ENCODE measurements at regions not wholly inside any gene's neighbourhood (a gene's known extent, or its start where the extent isn't known, plus 50 kb on each side); places are given as distances from the start of the nearest gene placed in this dataset.

- ChIA-PET POLR2A (no interaction called here), CTCF (no interaction called here)
- TF ChIP-seq CTCF (IDR thresholded peaks at IDR 0.05; ENCODE audit: control extremely low read depth, extremely low read depth, low read depth, missing control alignments), result no peak
- no peak for DNase-seq (ENCODE audit: extremely low spot score)
These were observed 675.1 kb downstream of the HTR1B start for GRCh38 chr6:76788155-76788554.

- ChIA-PET POLR2A (no interaction called here), CTCF (interaction anchor here (1.1 to 1.5 kb wide), 5 partner anchors 8 to 39 kb away, joined by 3 to 4 read pairs (median 4); no protein-coding TSS in a partner anchor)
- DNase-seq (ENCODE audit: extremely low spot score), result no peak
- TF ChIP-seq CTCF (IDR thresholded peaks at IDR 0.05; ENCODE audit: control extremely low read depth, extremely low read depth, low read depth, missing control alignments), result no peak
These were observed 684.2 kb downstream of the HTR1B start for GRCh38 chr6:76779068-76779467.

- no peak for TF ChIP-seq CTCF (IDR thresholded peaks at IDR 0.05; ENCODE audit: control extremely low read depth, extremely low read depth, low read depth, missing control alignments)
- POLR2A ChIA-PET, result no interaction called here
- CTCF ChIA-PET, result no interaction called here
- DNase-seq (ENCODE audit: extremely low spot score), result no peak
These were observed 686.4 kb downstream of the HTR1B start for GRCh38 chr6:76776876-76777275.

- POLR2A ChIA-PET, result no interaction called here
- no peak for DNase-seq (ENCODE audit: extremely low spot score)
- CTCF ChIA-PET, result interaction anchor here (0.9 kb wide), 1 partner anchor 9 kb away, joined by 6 read pairs; no protein-coding TSS in a partner anchor
- no peak for TF ChIP-seq CTCF (IDR thresholded peaks at IDR 0.05; ENCODE audit: control extremely low read depth, extremely low read depth, low read depth, missing control alignments)
These were observed 688.4 kb downstream of the HTR1B start for GRCh38 chr6:76774781-76775384.

- CTCF ChIA-PET, result no interaction called here
These were observed 690.3 kb downstream of the HTR1B start for GRCh38 chr6:76772951-76773350.

GRCh38 chr6:76771059-76771634 is 692.1 kb downstream of the HTR1B start:
- no peak for DNase-seq (ENCODE audit: extremely low spot score)
- CTCF ChIA-PET, result interaction anchor here (0.7 to 1.6 kb wide), 2 partner anchors 8 kb away, joined by 3 to 4 read pairs; no protein-coding TSS in a partner anchor
- no peak for TF ChIP-seq CTCF (IDR thresholded peaks at IDR 0.05; ENCODE audit: control extremely low read depth, extremely low read depth, low read depth, missing control alignments)
- POLR2A ChIA-PET, result no interaction called here

More at GRCh38 chr6:76772951-76773350, 690.3 kb downstream of the HTR1B start:
- POLR2A ChIA-PET, result no interaction called here
- DNase-seq (ENCODE audit: extremely low spot score), result no peak
- no peak for TF ChIP-seq CTCF (IDR thresholded peaks at IDR 0.05; ENCODE audit: control extremely low read depth, extremely low read depth, low read depth, missing control alignments)
